22Rv1 (cell line): ENCODE measurements at regions not wholly inside any gene's neighbourhood (a gene's known extent, or its start where the extent isn't known, plus 50 kb on each side); places are given as distances from the start of the nearest gene placed in this dataset.

Experiments used
- H3K27ac ChIP-seq: fragments of 450-650 bp; 2 replicates; pipeline ENCODE4 v1.5.1; 2017
- CTCF ChIP-seq: fragments of 450-650 bp; IDR thresholded peaks from 2 replicates; pipeline ENCODE4 v1.5.1; 2017; ENCODE audit warnings: mild to moderate bottlenecking
- ZFX ChIP-seq: fragments of 450-650 bp; IDR thresholded peaks from 2 replicates; pipeline ENCODE4 v1.6.1; 2017; ENCODE audit warnings: antibody characterized with exemption, borderline replicate concordance

DNA sequence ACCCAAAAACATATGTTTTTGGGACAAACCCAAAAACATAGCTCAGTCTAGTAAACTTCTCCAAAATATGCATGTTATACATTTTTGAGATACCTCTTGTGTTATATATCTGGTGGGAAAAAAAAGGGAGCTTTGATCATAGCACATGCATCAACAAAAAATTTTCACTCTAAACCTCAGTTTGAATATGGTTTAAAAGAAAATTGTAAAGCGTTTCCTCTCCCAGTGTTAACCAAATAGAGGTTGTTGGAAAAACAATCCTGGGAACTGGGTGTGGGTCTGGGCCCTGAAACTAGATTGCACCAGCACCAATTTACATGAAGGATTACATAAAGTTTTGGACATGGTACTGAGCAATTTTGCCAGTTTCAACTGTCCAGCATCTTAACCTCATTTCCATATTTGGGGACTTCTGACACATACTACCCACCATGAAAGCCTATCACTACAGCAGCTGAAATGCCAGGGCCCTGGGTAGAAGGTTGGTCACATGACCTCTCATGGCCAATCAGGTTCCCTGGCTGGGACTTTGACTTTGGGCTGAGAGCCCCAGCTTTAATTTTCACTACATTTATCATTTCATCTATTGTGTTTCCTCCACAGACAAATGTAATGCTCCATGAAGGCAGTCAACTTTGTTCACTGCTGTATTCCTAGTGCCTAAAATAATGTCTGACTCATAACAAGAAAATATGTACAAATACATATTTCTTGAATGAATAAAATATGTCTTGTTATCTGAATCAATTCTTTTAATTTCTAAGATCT, 150.7 kb downstream of the SETD4 start:
- no peak overlapping the region for H3K27ac ChIP-seq
- TF ChIP-seq CTCF (no peak), ZFX (no peak)

DNA sequence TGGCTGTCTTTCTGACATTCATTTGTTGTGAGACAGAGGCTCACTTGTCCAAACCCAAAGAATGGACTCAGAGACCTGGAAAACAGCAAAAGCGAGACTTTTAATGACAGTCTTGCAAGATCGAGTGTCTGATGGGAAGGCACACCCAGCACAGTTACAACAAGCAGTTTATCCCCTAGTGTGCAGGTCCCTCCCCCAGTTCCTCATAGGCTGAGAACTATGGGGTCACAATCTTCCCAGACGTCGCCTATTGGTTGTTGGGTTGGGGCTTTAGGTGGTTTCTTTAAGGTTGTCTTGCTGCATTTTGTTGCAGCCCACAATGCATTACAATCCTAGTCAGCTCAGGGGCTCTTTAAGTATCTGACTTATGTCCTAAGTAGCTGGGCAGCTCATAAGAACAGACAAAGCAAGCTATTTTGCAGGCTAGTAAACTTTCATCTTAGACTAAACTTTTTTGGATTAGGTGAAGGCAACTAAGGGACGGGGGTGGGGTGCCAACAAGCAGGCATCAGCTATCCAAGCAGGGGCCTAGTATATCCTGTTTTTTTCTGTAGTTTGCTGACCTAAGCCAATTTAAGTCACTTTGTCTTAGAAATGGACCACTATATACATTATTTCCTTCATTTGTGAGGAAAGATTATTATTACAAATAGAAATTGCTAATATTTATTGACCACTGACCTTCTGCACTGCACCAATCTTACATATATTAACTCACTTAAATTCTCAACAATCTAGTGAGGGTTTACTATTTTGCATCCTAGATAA, 151.8 kb downstream of the SETD4 start:
- H3K27ac ChIP-seq = no peak overlapping the region
- TF ChIP-seq ZFX (no peak), CTCF (no peak)

DNA sequence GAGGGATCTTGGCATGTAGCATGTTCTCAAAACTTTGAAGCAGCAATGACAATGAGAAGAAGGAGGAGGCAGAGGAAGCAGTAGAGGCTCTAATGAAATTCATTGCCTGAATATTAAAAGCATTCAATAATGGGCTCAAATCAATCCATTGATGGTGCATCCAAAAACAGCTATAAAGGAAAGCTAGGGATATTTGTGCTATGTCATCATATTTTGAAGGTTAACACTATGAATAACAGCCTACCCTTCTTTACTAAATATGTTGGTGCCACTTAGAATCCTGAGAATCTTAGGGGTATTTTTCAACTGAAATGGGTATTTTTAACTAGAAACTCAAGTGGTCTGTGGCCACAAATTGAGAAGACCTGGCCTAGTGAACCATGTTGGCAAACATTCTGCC, 153.7 kb downstream of the SETD4 start:
- H3K27ac ChIP-seq = no peak overlapping the region
- no peak for TF ChIP-seq ZFX
- no peak for TF ChIP-seq CTCF

GRCh38 chr21:35905963-35906345, 154.4 kb downstream of the SETD4 start:
- no peak for TF ChIP-seq ZFX
- TF ChIP-seq CTCF = no peak
- no peak overlapping the region for H3K27ac ChIP-seq

DNA sequence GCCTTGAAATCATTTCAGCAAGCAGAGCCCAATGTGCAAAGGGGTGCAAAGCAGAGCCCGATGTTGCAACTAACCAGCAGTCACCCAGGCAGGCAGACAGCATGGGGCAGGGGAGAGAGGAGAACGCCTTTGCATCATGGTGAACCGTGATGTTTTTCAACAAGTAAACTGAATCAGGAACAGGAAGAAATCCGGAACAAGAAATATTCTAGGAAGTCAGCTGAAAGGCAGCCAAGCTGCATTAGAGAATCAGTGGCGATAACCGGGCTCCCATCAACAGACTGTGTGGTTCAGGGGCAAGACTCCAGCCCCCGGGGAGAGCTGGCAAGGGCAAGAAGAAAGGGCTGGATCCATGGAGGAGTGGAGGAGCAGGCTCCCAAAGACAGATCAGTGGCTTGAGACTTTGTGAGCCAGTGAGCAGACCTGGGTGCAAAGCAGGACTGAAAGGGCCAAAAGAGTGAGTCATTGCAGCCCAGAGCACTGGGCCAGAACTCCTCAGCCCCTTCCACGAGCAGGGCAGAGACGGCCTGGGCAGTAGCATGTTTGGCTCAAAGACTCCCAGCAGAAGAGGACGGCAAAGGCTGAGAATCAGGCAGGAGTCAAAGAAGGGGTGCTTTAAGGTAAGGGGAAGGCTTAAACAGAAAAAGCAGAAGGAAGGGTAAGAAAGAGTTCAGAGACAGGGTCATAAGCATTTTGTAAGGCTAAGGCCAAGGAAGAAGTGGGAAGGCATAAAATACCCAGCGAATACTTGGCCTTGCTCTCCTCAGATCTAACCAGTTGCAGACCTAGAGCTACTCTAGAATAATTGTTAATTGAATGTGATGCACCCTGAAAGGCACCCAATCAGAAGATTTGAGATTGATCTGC, 155.0 kb downstream of the SETD4 start:
- H3K27ac ChIP-seq = no peak overlapping the region
- no peak for TF ChIP-seq CTCF
- no peak for TF ChIP-seq ZFX

- TF ChIP-seq ZFX (no peak), CTCF (no peak)
Measured at GRCh38 chr21:35900539-35900938, 159.8 kb downstream of the SETD4 start.

More at GRCh38 chr21:35900539-35900938, 159.8 kb downstream of the SETD4 start:
- no peak overlapping the region for H3K27ac ChIP-seq
